ENCODE measurements at regions not wholly inside any gene's neighbourhood (a gene's known extent, or its start where the extent isn't known, plus 50 kb on each side); places are given as distances from the start of the nearest gene placed in this dataset.

DNA sequence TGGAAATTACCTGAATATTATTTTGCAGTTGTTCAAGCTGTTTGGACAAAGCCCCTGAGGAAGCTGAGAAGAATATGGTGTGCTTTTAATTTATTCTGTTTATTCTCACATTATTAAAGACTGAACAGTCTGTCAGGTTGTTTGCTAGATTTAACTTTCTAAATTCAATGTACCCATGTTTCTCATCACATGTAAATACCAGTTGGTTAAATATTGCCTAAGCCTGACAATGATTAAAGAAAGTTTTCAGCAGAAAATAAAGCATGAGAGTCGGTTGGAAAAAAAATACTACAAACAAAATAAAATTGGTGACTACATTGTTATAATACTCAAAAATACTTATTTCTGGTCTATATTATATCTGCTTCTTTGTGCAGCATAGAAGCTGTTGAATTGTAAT is 1974.7 kb downstream of the ARAP2 start:
- TF ChIP-seq, protein P1, sequence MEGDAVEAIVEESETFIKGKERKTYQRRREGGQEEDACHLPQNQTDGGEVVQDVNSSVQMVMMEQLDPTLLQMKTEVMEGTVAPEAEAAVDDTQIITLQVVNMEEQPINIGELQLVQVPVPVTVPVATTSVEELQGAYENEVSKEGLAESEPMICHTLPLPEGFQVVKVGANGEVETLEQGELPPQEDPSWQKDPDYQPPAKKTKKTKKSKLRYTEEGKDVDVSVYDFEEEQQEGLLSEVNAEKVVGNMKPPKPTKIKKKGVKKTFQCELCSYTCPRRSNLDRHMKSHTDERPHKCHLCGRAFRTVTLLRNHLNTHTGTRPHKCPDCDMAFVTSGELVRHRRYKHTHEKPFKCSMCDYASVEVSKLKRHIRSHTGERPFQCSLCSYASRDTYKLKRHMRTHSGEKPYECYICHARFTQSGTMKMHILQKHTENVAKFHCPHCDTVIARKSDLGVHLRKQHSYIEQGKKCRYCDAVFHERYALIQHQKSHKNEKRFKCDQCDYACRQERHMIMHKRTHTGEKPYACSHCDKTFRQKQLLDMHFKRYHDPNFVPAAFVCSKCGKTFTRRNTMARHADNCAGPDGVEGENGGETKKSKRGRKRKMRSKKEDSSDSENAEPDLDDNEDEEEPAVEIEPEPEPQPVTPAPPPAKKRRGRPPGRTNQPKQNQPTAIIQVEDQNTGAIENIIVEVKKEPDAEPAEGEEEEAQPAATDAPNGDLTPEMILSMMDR (IDR thresholded peaks at IDR 0.05; ENCODE audit: unreplicated experiment): no peak
- H3K9me3 Mint-ChIP-seq (ENCODE audit: unreplicated experiment): no peaks in the 10 kb centered on the region
- no peak for DNase-seq (ENCODE audit: low spot score)
- H3K27me3 Mint-ChIP-seq (ENCODE audit: unreplicated experiment): no peaks in the 10 kb centered on the region
- H3K27ac Mint-ChIP-seq (ENCODE audit: unreplicated experiment): no peak overlapping the region
- no peaks in the 10 kb centered on the region for H3K36me3 Mint-ChIP-seq (ENCODE audit: low read depth, unreplicated experiment)
- H3K4me1 Mint-ChIP-seq (ENCODE audit: unreplicated experiment): no peaks in the 10 kb centered on the region
- H3K4me3 Mint-ChIP-seq (ENCODE audit: unreplicated experiment): no peak overlapping the region

DNA sequence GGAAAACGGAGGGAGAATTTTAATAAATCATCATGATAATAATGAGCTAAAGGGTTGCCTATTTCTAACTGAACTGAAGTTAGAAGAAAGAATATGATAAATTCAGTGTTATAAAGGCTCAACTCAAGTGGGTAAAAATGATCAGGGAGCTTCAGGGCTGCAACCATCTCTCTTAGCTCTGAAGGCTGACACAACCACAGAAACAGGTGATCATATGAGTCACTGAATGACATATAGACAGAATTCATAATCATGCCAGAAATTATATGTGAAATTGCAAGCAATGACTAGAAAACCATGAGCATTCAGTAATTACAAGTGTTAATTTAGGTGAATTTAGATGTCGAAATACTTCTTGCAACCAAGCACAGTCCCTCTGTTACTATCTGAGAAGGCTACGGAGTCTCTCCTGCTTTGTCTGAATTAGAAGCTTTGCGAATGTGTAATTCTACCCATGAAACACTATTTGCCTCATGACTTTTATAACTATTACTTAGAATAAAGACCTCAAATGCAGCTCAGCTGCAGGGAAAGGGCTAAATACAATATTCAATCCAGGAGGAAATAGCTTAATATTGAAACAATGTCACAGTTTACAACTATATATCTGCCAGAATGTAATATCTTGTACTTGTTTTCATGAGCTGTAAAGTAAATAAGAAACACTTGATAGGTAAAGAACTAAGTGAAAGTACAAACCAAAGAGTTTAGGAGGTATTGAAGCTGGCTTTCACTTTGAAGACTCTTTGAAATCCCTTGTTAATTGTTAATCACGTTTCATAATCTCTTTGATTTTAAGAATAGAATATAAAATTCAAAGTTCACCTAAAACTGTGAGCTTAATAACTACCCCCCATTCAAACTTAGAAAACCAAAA is 1972.6 kb downstream of the ARAP2 start:
- H3K4me1 Mint-ChIP-seq (ENCODE audit: unreplicated experiment): no peaks in the 10 kb centered on the region
- DNase-seq (ENCODE audit: low spot score): no peak
- H3K9me3 Mint-ChIP-seq (ENCODE audit: unreplicated experiment): no peaks in the 10 kb centered on the region
- H3K27me3 Mint-ChIP-seq (ENCODE audit: unreplicated experiment): peaks cover 1% of the 10 kb centered on the region
- H3K4me3 Mint-ChIP-seq (ENCODE audit: unreplicated experiment): no peak overlapping the region
- H3K27ac Mint-ChIP-seq (ENCODE audit: unreplicated experiment): no peak overlapping the region
- TF ChIP-seq, protein P1 (IDR thresholded peaks at IDR 0.05; ENCODE audit: unreplicated experiment): no peak
- H3K36me3 Mint-ChIP-seq (ENCODE audit: low read depth, unreplicated experiment): no peaks in the 10 kb centered on the region

DNA sequence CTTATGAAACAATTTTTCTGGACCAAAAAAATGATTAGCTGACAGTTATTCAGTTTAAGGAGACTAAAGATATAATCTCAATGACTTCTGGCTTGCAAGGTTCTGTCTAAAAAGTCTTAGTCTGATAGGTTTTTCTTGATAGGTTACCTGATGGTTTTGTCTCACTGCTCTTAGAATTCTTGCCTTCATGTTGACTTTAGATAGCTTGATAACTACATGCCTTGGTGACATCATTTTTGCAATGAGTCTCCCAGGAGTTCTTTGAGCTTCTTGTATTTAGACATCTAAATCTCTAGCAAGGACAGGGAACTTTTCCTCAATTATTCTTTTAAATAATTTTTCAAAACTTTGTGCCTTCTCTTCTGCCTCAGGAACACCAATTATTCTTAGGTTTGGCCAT is 1965.3 kb downstream of the ARAP2 start:
- H3K9me3 Mint-ChIP-seq (ENCODE audit: unreplicated experiment): no peaks in the 10 kb centered on the region
- H3K27ac Mint-ChIP-seq (ENCODE audit: unreplicated experiment): no peak overlapping the region
- H3K4me3 Mint-ChIP-seq (ENCODE audit: unreplicated experiment): no peak overlapping the region
- DNase-seq (ENCODE audit: low spot score): no peak
- H3K4me1 Mint-ChIP-seq (ENCODE audit: unreplicated experiment): no peaks in the 10 kb centered on the region
- no peaks in the 10 kb centered on the region for H3K36me3 Mint-ChIP-seq (ENCODE audit: low read depth, unreplicated experiment)
- peaks cover 4% of the 10 kb centered on the region for H3K27me3 Mint-ChIP-seq (ENCODE audit: unreplicated experiment)
- TF ChIP-seq, protein P1 (IDR thresholded peaks at IDR 0.05; ENCODE audit: unreplicated experiment): no peak

DNA sequence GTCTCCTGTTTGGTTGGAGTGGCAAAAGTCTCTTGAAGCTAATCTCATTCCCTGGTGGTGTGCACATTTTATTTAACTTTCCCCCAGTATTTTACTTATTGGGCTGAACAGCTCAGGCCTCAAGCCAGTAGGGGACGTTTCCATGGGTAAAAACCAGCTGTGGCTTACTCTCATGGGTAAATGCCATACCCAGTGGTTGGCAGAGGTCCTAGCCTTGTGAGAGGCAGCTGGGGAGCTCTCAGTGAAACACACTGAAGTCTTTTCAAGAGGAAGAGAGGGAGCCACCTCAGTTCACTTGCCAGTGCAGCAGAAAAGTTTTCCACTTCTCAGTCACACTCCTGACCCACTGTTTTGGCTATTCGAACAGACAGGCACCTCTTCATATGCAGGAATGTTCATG is 1964.2 kb downstream of the ARAP2 start:
- peaks cover 4% of the 10 kb centered on the region for H3K27me3 Mint-ChIP-seq (ENCODE audit: unreplicated experiment)
- no peaks in the 10 kb centered on the region for H3K9me3 Mint-ChIP-seq (ENCODE audit: unreplicated experiment)
- no peak overlapping the region for H3K27ac Mint-ChIP-seq (ENCODE audit: unreplicated experiment)
- TF ChIP-seq, protein P1 (IDR thresholded peaks at IDR 0.05; ENCODE audit: unreplicated experiment): no peak
- no peaks in the 10 kb centered on the region for H3K4me1 Mint-ChIP-seq (ENCODE audit: unreplicated experiment)
- H3K4me3 Mint-ChIP-seq (ENCODE audit: unreplicated experiment): no peak overlapping the region
- no peak for DNase-seq (ENCODE audit: low spot score)
- H3K36me3 Mint-ChIP-seq (ENCODE audit: low read depth, unreplicated experiment): no peaks in the 10 kb centered on the region

DNA sequence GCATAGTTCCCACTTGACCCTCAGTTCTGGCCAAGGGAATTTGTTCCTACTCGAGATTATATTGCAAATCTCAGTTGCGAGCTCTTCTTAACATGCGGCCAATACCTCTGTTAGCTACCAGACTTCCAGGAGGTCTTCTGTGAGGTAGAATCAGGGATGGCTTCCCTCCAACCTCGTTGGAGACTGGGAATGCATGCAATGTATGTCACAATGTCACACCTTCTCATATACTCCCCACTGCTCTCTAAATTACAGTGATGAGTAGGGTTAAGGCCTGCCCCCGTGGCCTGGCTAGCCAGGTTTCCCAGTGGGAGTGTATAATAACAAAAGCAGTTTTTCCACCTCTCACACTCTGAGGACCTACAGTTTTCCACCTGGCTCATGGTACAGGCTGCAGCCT is 1962.5 kb downstream of the ARAP2 start:
- no peaks in the 10 kb centered on the region for H3K36me3 Mint-ChIP-seq (ENCODE audit: low read depth, unreplicated experiment)
- TF ChIP-seq, protein P1 (IDR thresholded peaks at IDR 0.05; ENCODE audit: unreplicated experiment): no peak
- no peaks in the 10 kb centered on the region for H3K9me3 Mint-ChIP-seq (ENCODE audit: unreplicated experiment)
- H3K4me3 Mint-ChIP-seq (ENCODE audit: unreplicated experiment): no peak overlapping the region
- DNase-seq (ENCODE audit: low spot score): no peak
- H3K27me3 Mint-ChIP-seq (ENCODE audit: unreplicated experiment): peaks cover 2% of the 10 kb centered on the region
- no peak overlapping the region for H3K27ac Mint-ChIP-seq (ENCODE audit: unreplicated experiment)
- H3K4me1 Mint-ChIP-seq (ENCODE audit: unreplicated experiment): no peaks in the 10 kb centered on the region

All from endothelial cell (in vitro differentiated cells).